Mesendoderm (in vitro differentiated cells): ENCODE measurements at regions not wholly inside any gene's neighbourhood (a gene's known extent, or its start where the extent isn't known, plus 50 kb on each side); places are given as distances from the start of the nearest gene placed in this dataset.

ENCODE experiments used
- DNase-seq: peaks from one replicate; pipeline ENCODE4 v3.0.0; 2013
- H2AK5ac ChIP-seq: 2 replicates; pipeline ENCODE4 v1.6.1; 2013; ENCODE audit warnings: low read length, inconsistent platforms
- H2BK120ac ChIP-seq: 2 replicates; pipeline ENCODE4 v1.6.1; 2013; ENCODE audit warnings: low read depth, mild to moderate bottlenecking, low read length, moderate library complexity, mixed read lengths
- H2BK15ac ChIP-seq: replicated peaks from 2 replicates; pipeline ENCODE4 v1.6.1; 2013; ENCODE audit warnings: low read depth, mild to moderate bottlenecking, moderate library complexity
- H2BK5ac ChIP-seq: 2 replicates; pipeline ENCODE4 v1.6.1; 2013; ENCODE audit warnings: low read length, inconsistent platforms
- H3K18ac ChIP-seq: 2 replicates; pipeline ENCODE4 v1.6.1; 2013; ENCODE audit warnings: mild to moderate bottlenecking, low read length, mixed read lengths
- H3K23ac ChIP-seq: one replicate; pipeline ENCODE4 v1.6.1; 2013; ENCODE audit warnings: low read length
- H3K27ac ChIP-seq: 2 replicates; pipeline ENCODE4 v1.5.1; 2013; ENCODE audit warnings: low read depth, mild to moderate bottlenecking, inconsistent platforms, low read length, moderate library complexity
- H3K27me3 ChIP-seq: 2 replicates; pipeline ENCODE4 v1.6.1; 2013; ENCODE audit warnings: low read length, control low read depth, mild to moderate bottlenecking, inconsistent platforms; ENCODE audit not compliant: insufficient read depth, poor library complexity
- H3K36me3 ChIP-seq: 2 replicates; pipeline ENCODE4 v1.6.1; 2013; ENCODE audit warnings: low read length, inconsistent platforms; ENCODE audit not compliant: control insufficient read depth, insufficient read depth
- H3K4ac ChIP-seq: one replicate; pipeline ENCODE4 v1.6.1; 2013; ENCODE audit warnings: low read depth, mild to moderate bottlenecking, low read length, moderate library complexity
- H3K4me1 ChIP-seq: 2 replicates; pipeline ENCODE4 v1.6.1; 2013; ENCODE audit warnings: low read depth, low read length, inconsistent platforms; ENCODE audit not compliant: control insufficient read depth
- H3K4me2 ChIP-seq: 2 replicates; pipeline ENCODE4 v1.6.1; 2013; ENCODE audit warnings: low read length
- H3K4me3 ChIP-seq: 2 replicates; pipeline ENCODE4 v1.5.1; 2013; ENCODE audit warnings: mild to moderate bottlenecking, low read length
- H3K56ac ChIP-seq: one replicate; pipeline ENCODE4 v1.6.1; 2013; ENCODE audit warnings: low read length
- H3K79me1 ChIP-seq: 2 replicates; pipeline ENCODE4 v1.6.1; 2013; ENCODE audit warnings: low read length, inconsistent platforms
- H3K79me2 ChIP-seq: 2 replicates; pipeline ENCODE4 v1.6.1; 2013; ENCODE audit warnings: mild to moderate bottlenecking, low read length; ENCODE audit not compliant: control insufficient read depth, insufficient read depth
- H3K9ac ChIP-seq: 2 replicates; pipeline ENCODE4 v1.6.1; 2013; ENCODE audit warnings: low read length, inconsistent platforms
- H4K5ac ChIP-seq: one replicate; pipeline ENCODE4 v1.6.1; 2013; ENCODE audit warnings: low read length
- H4K8ac ChIP-seq: one replicate; pipeline ENCODE4 v1.6.1; 2013; ENCODE audit warnings: low read depth, mild to moderate bottlenecking, control low read depth, low read length, moderate library complexity
- WGBS: extraction: QIAGEN DNeasy Blood & Tissue Kit; methylation state at CpG from one replicate; pipeline ENCODE4 v1.1.7; 2013; ENCODE audit warnings: low lambda C conversion rate, missing lambda C conversion rate; ENCODE audit not compliant: insufficient coverage; ENCODE audit errors: extremely low coverage; 5-methylcytosine and 5-hydroxymethylcytosine counted together

DNA sequence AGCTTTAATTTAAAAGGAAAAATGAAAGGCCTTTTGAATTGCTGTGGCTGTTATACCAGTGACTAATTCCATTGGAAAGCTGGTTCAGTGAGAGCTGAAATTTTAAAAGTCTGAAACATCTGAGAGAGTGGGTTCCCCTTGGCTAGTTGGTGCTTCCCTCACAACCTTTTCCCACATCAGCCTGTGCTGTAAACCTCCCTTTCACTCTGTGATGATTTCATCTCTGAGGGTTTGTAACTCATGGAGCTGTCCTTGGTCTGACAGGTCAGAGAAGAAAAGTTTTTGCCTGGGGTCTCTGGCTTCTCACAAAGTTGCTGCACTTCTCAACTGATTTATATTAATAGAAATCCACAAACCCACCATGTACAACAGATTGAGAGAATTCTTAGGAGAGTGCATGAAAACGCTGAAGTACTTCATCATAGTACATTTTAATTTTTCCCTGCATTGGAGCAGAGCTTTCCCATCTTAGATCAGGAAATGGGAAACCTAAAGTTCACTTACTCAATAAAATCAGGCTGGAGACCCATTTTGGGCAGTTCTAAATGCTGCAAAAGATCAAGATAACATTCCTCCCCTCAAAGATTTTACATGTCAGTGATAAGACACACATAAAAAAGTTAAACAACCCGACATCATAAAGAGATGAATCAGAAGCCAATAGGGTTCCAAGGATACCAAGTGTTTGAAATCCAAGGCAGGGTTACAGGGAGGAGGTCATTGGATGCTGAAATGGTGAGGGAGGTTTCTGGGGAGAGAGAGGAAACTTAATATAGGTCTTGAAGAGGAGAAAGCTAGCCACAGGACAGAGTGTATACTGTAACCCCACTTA lies 157.0 kb upstream of the MKLN1 start:
- Histone ChIP-seq H3K27ac (no peak overlapping the region), H3K79me2 (no peaks in the 10 kb centered on the region), H3K79me1 (no peaks in the 10 kb centered on the region), H3K4me1 (no peaks in the 10 kb centered on the region), H3K4me2 (no peak overlapping the region), H4K8ac (no peak overlapping the region), H2BK15ac (no peak overlapping the region), H3K56ac (no peak overlapping the region), H3K27me3 (no peaks in the 10 kb centered on the region), H3K4ac (no peak overlapping the region), H3K36me3 (no peaks in the 10 kb centered on the region), H2AK5ac (no peak overlapping the region), H2BK5ac (no peak overlapping the region), H3K23ac (no peak overlapping the region), H3K9ac (no peak overlapping the region), H3K4me3 (no peak overlapping the region), H2BK120ac (no peak overlapping the region), H4K5ac (no peak overlapping the region), H3K18ac (no peak overlapping the region)
- peak; percentile 41 for DNase-seq
- WGBS = no CpG with 5 or more reads among the region's 2 CpGs

DNA sequence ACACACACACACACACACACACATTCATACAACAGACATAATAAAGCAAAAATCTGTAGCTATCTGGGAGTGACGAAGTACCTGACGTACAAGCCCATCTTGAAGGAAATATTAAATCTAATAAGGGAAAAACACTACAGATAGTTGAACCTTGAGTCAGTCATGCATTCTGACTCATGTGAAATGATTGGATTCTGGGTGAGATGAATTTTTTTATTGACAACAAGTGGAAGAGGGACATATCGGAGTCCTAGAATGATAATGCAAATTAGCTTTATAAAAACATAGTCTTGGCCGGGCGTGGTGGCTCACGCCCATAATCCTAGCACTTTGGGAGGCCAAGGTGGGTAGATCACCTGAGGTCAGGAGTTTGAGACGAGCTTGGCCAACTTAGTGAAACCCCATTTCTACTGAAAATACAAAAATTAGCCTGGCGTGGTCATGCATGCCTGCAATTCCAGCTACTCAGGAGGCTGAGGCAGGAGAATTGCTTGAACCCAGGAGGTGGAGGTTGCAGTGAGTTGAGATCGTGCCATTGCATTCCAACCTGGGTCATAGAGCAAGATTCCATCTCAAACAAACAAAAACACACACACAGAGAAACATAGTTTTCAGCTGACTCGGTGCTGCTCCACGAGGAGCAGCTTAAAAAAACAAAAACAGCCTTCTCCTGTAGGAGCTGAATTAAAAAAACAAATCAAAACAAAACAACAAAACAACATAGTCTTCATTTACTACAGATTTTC lies 154.4 kb upstream of the MKLN1 start:
- no peak overlapping the region for H3K4me2 ChIP-seq
- no peak overlapping the region for H3K56ac ChIP-seq
- no peaks in the 10 kb centered on the region for H3K79me2 ChIP-seq
- H4K8ac ChIP-seq = no peak overlapping the region
- no peaks in the 10 kb centered on the region for H3K36me3 ChIP-seq
- no peak overlapping the region for H2BK5ac ChIP-seq
- H3K18ac ChIP-seq = no peak overlapping the region
- no peak overlapping the region for H2BK15ac ChIP-seq
- H4K5ac ChIP-seq = no peak overlapping the region
- no CpG with 5 or more reads among the region's 11 CpGs for WGBS
- H3K23ac ChIP-seq = no peak overlapping the region
- H3K4me3 ChIP-seq = no peak overlapping the region
- H3K9ac ChIP-seq = no peak overlapping the region
- no peak overlapping the region for H2BK120ac ChIP-seq
- no peak overlapping the region for H3K27ac ChIP-seq
- H3K27me3 ChIP-seq = no peaks in the 10 kb centered on the region
- peak; percentile 47 for DNase-seq
- no peak overlapping the region for H2AK5ac ChIP-seq
- no peak overlapping the region for H3K4ac ChIP-seq
- H3K4me1 ChIP-seq = no peaks in the 10 kb centered on the region
- no peaks in the 10 kb centered on the region for H3K79me1 ChIP-seq

DNA sequence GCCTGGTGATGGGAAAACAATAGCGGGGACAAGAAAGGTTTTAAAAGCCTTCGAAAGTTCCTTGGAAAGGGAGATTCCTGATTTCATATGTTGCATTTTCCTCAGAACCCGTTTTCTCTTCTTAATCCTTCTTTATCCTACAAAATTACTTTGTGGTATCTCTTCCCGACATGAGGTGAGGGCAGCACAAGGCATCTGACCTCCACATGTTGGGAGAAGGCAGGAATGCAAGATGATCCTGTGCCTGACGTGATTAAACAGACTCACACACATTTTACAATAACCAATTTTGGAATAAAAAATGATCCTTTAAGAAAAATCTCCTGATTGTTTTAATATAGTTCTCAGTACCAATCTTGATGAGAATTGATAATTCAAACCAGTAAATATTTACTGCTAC lies 153.3 kb upstream of the MKLN1 start:
- Histone ChIP-seq H3K36me3 (no peaks in the 10 kb centered on the region), H2BK120ac (no peak overlapping the region), H4K5ac (no peak overlapping the region), H3K27me3 (no peaks in the 10 kb centered on the region), H4K8ac (no peak overlapping the region), H3K79me1 (no peaks in the 10 kb centered on the region), H2BK5ac (no peak overlapping the region), H3K4ac (no peak overlapping the region), H3K9ac (no peak overlapping the region), H3K79me2 (no peaks in the 10 kb centered on the region), H3K27ac (no peak overlapping the region), H3K18ac (no peak overlapping the region), H3K23ac (no peak overlapping the region), H2AK5ac (no peak overlapping the region), H2BK15ac (no peak overlapping the region), H3K4me1 (no peaks in the 10 kb centered on the region), H3K4me3 (no peak overlapping the region), H3K56ac (no peak overlapping the region), H3K4me2 (no peak overlapping the region)
- no CpG with 5 or more reads among the region's 5 CpGs for WGBS
- no peak for DNase-seq

DNA sequence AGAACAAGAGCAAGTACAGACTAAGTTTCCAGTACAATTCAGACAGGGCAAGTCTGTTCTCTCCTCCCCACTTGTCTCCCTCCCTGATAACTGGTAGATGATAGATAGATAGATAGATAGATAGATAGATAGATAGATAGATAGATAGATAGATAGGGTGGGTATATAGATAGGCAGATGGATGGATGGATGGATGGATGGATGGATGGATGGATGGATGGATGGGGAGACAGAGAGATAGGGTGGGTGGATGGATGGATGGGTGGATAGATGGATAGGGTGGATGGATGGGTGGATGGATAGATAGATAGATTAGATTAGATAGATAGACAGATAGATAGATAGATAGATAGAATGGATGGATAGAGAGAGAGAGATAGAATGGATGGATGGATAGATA lies 152.8 kb upstream of the MKLN1 start:
- Histone ChIP-seq H2AK5ac (no peak overlapping the region), H3K4ac (no peak overlapping the region), H3K4me1 (no peaks in the 10 kb centered on the region), H3K56ac (no peak overlapping the region), H2BK120ac (no peak overlapping the region), H3K36me3 (no peaks in the 10 kb centered on the region), H3K4me2 (no peak overlapping the region), H3K18ac (no peak overlapping the region), H2BK15ac (no peak overlapping the region), H3K23ac (no peak overlapping the region), H3K9ac (no peak overlapping the region), H3K79me2 (no peaks in the 10 kb centered on the region), H4K8ac (no peak overlapping the region), H3K79me1 (no peaks in the 10 kb centered on the region), H3K27me3 (no peaks in the 10 kb centered on the region), H3K4me3 (no peak overlapping the region), H2BK5ac (no peak overlapping the region), H4K5ac (no peak overlapping the region), H3K27ac (no peak overlapping the region)
- no peak for DNase-seq

DNA sequence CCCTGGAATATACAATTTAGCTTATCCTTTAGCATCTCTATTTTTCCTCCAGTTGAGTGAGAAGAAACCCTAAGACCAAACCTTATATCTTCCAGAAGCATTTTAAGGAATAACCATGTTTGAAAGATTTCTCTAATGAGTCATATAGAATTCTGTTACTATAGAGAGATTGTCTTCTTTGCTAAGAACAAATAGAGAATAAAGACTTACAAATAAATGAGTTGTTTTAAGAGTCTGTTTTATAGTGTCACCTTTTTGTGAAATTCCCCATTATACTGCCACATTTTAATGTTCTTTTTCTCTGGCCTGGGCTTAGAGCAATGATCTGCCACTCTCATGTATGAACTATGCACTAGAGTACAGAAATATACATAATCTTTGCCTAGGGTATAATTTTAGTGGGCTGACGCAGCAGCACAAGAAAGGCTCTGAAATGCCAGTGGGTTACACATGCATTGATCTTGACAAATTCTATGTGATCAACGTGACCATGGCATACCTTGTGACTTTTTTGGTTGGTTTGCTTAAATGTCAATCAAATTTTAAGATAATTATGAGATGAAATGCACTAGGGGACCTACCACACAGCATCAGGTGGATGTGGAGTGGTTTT lies 145.1 kb upstream of the MKLN1 start:
- DNase-seq = no peak
- Histone ChIP-seq H3K27ac (no peak overlapping the region), H3K56ac (no peak overlapping the region), H3K4me2 (no peak overlapping the region), H3K23ac (no peak overlapping the region), H2BK120ac (no peak overlapping the region), H3K4me1 (no peaks in the 10 kb centered on the region), H3K4ac (no peak overlapping the region), H4K5ac (no peak overlapping the region), H3K9ac (no peak overlapping the region), H2BK5ac (no peak overlapping the region), H3K27me3 (no peaks in the 10 kb centered on the region), H3K4me3 (no peak overlapping the region), H3K18ac (no peak overlapping the region), H3K36me3 (no peaks in the 10 kb centered on the region), H3K79me1 (no peaks in the 10 kb centered on the region), H3K79me2 (no peaks in the 10 kb centered on the region), H4K8ac (no peak overlapping the region), H2AK5ac (no peak overlapping the region), H2BK15ac (no peak overlapping the region)
- WGBS = no CpG with 5 or more reads among the region's 2 CpGs
